ENCODE measurements at regions not wholly inside any gene's neighbourhood (a gene's known extent, or its start where the extent isn't known, plus 50 kb on each side); places are given as distances from the start of the nearest gene placed in this dataset.

- no peak for TF ChIP-seq TAF1 (IDR thresholded peaks at IDR 0.05; ENCODE audit: low read depth, low read length)
- no peak for TF ChIP-seq POLR2AphosphoS5 (IDR thresholded peaks at IDR 0.05; ENCODE audit: low read depth, low read length)
Observed at GRCh38 chr15:69780981-69781380, 316.7 kb downstream of the TLE3 start.
